ENCODE measurements at regions not wholly inside any gene's neighbourhood (a gene's known extent, or its start where the extent isn't known, plus 50 kb on each side); places are given as distances from the start of the nearest gene placed in this dataset.
"Not testable (repeated sequence)": the region's sequence is repeated elsewhere in the genome, so short reads cannot be mapped to it uniquely, and the experiment has no call there.

- no peaks in the 10 kb centered on the region for H3K36me3 ChIP-seq (ENCODE audit: control insufficient read depth, insufficient read depth, low read length)
- no peaks in the 10 kb centered on the region for H3K27me3 ChIP-seq (ENCODE audit: control insufficient read depth, insufficient read depth, low read length)
- peak; percentile 45 for DNase-seq (ENCODE audit: low read depth)
- no peak for TF ChIP-seq CTCF (IDR thresholded peaks at IDR 0.05; ENCODE audit: insufficient read depth, low read length, poor library complexity, severe bottlenecking)
- H3K4me3 ChIP-seq (ENCODE audit: low read depth, low read length) = no peak overlapping the region
Observed at GRCh38 chr9:78973907-78974306, 597.9 kb upstream of the TLE4 start.

- H3K36me3 ChIP-seq (ENCODE audit: control insufficient read depth, insufficient read depth, low read length) = no peaks in the 10 kb centered on the region
- H3K27me3 ChIP-seq (ENCODE audit: control insufficient read depth, insufficient read depth, low read length) = no peaks in the 10 kb centered on the region
- H3K4me3 ChIP-seq (ENCODE audit: low read depth, low read length) = no peak overlapping the region
- TF ChIP-seq CTCF (IDR thresholded peaks at IDR 0.05; ENCODE audit: insufficient read depth, low read length, poor library complexity, severe bottlenecking) = no peak
- peak; percentile 44 for DNase-seq (ENCODE audit: low read depth)
Observed at GRCh38 chr9:78982849-78983248, 588.9 kb upstream of the TLE4 start.

GRCh38 chr9:78985084-78985738, 586.6 kb upstream of the TLE4 start:
- Histone ChIP-seq H3K36me3 (ENCODE audit: control insufficient read depth, insufficient read depth, low read length) (no peaks in the 10 kb centered on the region), H3K27me3 (ENCODE audit: control insufficient read depth, insufficient read depth, low read length) (no peaks in the 10 kb centered on the region), H3K4me3 (ENCODE audit: low read depth, low read length) (no peak overlapping the region)
- peak; percentile 18 for DNase-seq (ENCODE audit: low read depth)
- no peak for TF ChIP-seq CTCF (IDR thresholded peaks at IDR 0.05; ENCODE audit: insufficient read depth, low read length, poor library complexity, severe bottlenecking)

DNA sequence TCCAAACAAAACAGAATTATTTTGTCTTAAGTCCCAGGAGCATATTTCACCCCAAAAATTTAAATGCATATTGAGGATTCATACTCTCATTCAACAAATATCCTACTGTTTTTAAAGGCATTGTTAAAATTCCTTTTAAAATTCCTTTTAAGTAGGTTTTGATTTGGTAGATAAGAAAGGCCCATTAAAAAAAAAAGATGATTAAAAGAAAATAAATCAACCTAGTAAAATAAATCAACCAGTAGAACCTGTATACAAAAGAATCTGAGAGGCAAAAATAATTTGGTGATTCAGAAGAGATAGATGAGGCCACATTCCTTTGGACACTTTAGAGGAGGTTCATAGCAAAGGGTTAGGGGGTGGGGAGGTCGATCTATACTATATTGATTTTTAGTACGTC, 585.3 kb upstream of the TLE4 start:
- Histone ChIP-seq H3K27me3 (ENCODE audit: control insufficient read depth, insufficient read depth, low read length) (no peaks in the 10 kb centered on the region), H3K4me3 (ENCODE audit: low read depth, low read length) (no peak overlapping the region), H3K36me3 (ENCODE audit: control insufficient read depth, insufficient read depth, low read length) (no peaks in the 10 kb centered on the region)
- no peak for DNase-seq (ENCODE audit: low read depth)
- no peak for TF ChIP-seq CTCF (IDR thresholded peaks at IDR 0.05; ENCODE audit: insufficient read depth, low read length, poor library complexity, severe bottlenecking)

- DNase-seq (ENCODE audit: low read depth) = no peak
- no peak overlapping the region for H3K4me3 ChIP-seq (ENCODE audit: low read depth, low read length)
- H3K27me3 ChIP-seq (ENCODE audit: control insufficient read depth, insufficient read depth, low read length) = no peaks in the 10 kb centered on the region
- no peak for TF ChIP-seq CTCF (IDR thresholded peaks at IDR 0.05; ENCODE audit: insufficient read depth, low read length, poor library complexity, severe bottlenecking)
- no peaks in the 10 kb centered on the region for H3K36me3 ChIP-seq (ENCODE audit: control insufficient read depth, insufficient read depth, low read length)
Observed at GRCh38 chr9:78989031-78989658, 582.6 kb upstream of the TLE4 start.

DNA sequence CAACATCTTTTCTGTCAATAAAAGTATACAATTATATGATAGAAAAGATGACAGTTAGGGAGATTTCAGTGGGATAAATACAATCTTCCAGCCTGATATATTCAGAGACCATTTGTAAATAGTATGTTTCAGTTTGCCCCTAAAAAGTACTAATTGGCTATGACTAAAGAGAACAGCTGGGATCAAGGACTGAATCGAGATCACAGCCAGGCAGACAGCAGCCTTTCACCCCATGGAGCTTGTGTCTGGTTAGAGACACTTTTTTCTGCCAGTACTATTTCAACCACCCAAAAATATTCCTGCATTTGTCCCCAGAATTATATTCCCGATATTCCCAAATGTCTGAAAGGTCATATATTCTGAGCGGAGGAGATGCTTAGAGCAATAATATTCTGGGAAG, 577.3 kb upstream of the TLE4 start:
- no peaks in the 10 kb centered on the region for H3K27me3 ChIP-seq (ENCODE audit: control insufficient read depth, insufficient read depth, low read length)
- DNase-seq (ENCODE audit: low read depth) = no peak
- H3K36me3 ChIP-seq (ENCODE audit: control insufficient read depth, insufficient read depth, low read length) = no peaks in the 10 kb centered on the region
- TF ChIP-seq CTCF (IDR thresholded peaks at IDR 0.05; ENCODE audit: insufficient read depth, low read length, poor library complexity, severe bottlenecking) = no peak
- H3K4me3 ChIP-seq (ENCODE audit: low read depth, low read length) = no peak overlapping the region

- H3K36me3 ChIP-seq (ENCODE audit: control insufficient read depth, insufficient read depth, low read length); DNase-seq (ENCODE audit: low read depth); H3K4me3 ChIP-seq (ENCODE audit: low read depth, low read length); H3K27me3 ChIP-seq (ENCODE audit: control insufficient read depth, insufficient read depth, low read length): not testable (repeated sequence)
Observed at GRCh38 chr9:78994974-78995373, 576.8 kb upstream of the TLE4 start.
